Stimulated activated CD8-positive, alpha-beta memory T cell treated with anti-CD3 and anti-CD28 coated beads, Interleukin-4, amount 100 ng/mL, for 24 hours (primary cell): ENCODE measurements at regions not wholly inside any gene's neighbourhood (a gene's known extent, or its start where the extent isn't known, plus 50 kb on each side); places are given as distances from the start of the nearest gene placed in this dataset.
"Not testable (repeated sequence)": the region's sequence is repeated elsewhere in the genome, so short reads cannot be mapped to it uniquely, and the experiment has no call there.

ENCODE experiments used
- DNase-seq: peaks from one replicate; pipeline ENCODE4 v3.0.0-alpha.2; 2020; ENCODE audit warnings: low read depth

DNA sequence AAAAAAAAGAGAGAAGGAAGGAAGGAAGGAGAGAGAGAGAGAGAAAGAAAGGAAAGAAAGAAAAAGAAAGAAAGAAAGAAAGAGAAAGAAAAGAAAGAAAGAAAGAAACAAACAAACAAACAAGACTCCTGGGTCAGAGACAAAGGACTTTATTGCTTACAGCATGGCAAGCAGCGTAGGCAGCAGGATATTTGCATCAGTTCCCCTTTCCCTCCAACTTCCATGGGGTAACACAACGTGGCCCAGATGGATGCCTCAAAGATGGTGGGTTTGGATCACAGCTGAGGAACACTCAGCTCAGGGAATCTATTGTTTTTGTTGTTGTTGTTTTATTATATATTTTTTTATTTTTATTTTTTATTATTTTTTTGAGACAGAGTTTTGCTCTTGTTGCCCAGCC is 128.5 kb upstream of the VKORC1L1 start:
- DNase-seq = no peak

DNA sequence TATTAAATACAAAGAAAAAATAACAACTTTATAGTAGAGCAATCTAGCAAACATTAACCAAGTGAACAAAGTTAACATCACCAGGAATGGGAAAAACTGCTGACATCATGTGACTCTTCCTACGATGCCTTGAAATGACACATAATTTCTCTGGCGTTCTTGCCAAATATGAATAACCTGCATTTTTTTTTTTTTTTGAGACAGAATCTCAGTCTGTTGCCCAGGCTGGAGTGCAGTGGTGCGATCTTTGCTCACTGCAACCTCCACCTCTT is 126.5 kb upstream of the VKORC1L1 start:
- DNase-seq = no peak

DNA sequence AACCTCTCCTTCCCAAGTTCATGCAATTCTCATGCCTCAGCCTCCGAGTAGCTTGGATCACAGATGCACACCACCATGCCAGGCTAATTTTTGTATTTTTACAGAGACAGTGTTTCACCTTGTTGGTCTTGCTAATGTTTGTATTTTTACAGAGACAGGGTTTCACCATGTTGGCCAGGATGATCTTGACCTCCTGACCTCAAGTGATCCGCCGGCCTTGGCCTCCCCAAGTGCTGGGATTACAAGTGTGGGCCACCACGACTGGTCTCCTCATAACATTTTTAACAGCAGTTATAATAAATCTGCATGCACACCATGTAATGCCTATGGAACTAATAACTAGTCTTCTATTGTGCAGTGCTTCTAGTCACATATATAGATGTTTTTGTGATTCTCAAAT is 123.8 kb upstream of the VKORC1L1 start:
- DNase-seq = no peak

DNA sequence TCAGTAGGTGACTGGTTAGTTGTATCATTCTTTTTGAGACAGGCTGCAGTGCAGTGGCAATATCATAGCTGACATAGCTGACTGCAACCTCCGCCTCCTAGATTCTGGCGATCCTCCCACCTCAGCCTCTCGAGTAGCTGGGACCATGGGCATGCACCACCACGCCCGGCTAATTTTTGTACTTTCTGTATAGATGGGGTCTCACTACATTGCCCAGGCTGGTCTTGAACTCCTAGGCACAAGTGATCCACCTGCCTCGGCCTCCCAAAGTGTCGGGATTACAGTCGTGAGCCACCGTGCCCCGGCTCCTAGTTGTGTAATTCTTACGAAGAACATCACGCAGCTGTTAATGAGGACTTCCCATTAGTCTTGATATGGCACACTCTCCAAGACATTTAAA is 123.4 kb upstream of the VKORC1L1 start:
- DNase-seq = no peak

DNA sequence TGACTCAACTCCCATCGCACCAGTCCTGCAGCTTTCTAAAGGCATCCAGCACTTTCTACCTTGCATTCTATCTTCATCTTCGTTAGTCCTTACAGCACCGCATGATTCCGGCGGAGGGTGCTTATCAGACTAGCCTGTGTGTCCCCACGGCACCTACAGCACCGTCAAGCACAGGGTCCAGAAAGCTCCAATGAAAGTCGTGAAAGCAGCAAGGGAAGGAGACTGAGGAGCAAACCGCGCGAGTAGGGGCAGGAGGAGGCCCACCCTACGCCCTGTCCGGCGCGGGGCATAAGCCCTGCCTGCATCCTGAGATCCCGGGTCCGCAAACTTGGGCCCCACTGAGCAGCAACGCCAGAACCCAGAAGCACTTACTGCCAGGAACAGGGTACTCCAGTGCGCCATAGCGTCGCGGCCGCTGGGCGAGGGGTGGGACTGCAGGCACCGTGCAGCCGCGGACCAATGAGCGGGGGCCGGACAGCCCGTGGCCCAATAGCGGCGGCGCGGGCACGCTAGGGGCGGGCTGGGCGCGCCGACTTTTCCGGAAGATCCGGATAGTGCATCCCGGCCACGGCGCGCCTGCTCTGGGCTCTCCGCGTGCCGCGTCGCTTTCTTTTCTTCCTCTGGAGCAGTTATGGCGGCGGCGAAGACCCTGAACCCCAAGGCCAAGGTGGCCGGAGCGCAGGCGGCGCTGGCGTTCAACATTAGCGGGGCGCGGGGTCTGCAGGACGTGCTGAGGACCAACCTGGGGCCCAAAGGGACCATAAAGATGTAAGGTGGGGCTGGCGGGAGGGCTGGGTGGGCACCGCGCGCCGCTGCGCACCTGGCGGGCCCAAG is 122.1 kb upstream of the VKORC1L1 start:
- DNase-seq = peak; percentile 85

DNA sequence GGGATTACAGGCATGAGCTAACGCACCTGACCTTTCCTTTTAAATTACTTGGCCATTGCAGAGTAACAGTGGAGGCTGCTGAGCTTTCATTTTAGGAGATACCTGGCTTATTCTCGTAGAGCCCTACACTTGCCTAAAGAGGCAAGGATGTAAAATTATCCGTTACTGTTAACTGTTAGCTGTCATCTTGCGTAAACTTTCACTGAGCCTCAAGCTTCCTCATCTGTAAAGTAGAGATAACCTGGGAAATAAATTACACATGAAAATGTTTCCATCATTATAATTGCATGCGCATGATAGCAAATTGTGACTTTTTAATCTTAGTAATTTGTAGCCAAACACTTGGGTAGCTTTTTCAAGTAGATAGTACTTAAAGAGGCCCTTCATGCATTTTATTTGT is 118.8 kb upstream of the VKORC1L1 start:
- not testable (repeated sequence) for DNase-seq

DNA sequence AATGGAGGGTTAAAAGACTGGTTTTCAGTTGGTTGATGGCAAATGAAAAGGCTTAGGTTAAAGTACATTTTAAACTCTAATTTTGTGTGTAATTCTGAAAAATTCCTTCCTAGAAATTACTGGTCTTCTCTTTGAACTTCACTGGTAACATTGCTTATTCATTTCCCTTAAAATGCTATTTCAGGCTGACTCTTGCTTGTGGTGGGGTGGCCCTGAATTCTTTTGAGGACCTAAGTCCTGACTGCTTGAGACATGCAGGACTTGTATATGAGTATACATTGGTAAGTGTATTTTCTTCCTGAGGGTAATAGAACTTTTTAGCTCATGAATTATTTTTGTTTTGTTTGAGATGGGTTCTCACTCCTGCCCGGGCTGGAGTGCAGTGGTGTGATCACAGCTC is 113.9 kb upstream of the VKORC1L1 start:
- not testable (repeated sequence) for DNase-seq

DNA sequence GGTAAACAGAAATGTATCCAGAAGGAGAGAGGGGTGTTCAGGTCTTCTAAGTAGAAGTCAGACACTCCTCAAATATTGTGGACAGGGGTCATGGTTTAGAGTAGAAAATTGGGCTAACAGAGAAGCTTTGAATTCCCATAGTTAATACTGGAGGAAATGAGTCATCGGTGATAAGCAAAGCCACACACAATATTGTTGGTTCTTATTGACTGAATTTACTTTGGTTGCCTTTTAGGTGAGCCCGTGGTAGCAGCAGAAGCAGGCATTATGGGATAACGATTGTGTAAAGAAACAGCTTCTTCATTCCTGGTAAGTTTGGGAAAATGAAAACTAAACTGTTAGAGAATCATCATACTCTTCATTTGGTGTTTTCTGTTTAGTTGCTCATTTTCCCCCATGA is 110.2 kb upstream of the VKORC1L1 start:
- not testable (repeated sequence) for DNase-seq

DNA sequence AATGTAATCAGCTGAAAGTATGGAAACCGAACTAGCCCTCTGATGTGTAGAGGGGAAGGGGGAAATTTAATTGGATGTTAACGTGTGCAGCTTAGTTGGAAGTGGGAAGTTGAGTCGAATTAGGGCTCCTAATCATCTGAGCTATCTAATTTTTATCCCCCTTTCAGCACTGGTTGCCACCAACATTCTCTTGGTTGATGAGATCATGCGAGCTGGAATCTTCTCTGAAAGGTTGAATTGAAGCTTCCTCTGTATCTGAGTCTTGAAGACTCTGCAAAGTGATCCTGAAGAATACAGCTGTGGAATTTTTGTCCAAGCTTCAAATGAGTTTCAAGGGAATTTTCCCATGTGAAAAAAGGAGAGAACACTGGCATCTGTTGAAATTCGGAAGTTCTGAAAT is 109.8 kb upstream of the VKORC1L1 start:
- DNase-seq = not testable (repeated sequence)

DNA sequence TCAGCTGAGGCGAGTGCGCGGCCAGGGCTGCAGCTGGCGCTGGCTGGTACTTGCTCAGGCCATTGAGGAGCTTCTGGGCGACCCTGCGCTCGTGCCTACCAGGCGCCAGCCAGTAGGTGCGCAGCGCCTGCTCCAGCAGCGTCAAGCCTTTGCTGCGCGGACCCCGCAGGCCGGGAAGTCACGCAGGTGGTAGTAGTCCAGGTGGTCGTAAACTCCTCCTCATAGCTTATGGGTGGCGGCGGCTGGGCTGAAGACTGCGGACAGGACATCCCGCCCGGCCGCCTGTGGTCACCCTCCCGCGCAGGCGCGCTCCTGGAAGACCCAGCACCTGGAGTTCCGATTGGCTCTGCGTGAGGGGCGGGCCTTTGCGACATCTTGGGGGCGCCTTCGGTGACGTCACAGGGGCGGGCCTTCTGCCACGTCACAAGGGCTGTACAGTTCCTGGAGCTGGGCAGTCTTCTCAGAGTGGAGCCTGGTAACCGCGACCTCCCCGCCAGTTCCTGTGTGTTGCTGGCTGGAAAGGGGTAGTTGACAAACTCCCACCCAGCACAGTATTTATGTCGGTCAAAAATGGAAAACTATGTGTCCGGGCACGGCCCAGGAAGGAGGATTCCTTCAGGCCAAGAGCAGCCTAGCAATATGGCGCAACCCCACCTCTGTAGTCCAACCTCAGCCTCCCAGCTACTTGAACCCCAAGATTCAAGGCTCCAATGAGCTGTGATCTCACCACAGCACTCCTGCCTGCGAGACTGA is 102.2 kb upstream of the VKORC1L1 start:
- DNase-seq = peak; percentile 91

DNA sequence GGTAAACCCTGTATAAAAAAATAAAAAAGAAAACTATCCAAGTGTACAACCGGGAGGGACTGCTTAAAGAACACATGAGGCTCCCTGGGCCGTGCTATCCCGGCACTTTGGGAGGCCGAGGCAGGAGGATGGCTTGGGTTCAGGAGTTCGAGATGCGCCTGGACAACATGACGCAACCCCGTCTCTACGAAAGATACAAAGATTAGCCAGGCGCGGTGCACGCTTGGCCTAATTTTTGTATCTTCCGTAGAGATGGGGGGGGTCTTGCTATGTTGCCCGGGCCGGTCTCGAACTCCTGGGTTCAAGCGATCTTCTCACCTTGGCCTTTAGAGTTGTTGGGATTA is 101.7 kb upstream of the VKORC1L1 start:
- not testable (repeated sequence) for DNase-seq

DNA sequence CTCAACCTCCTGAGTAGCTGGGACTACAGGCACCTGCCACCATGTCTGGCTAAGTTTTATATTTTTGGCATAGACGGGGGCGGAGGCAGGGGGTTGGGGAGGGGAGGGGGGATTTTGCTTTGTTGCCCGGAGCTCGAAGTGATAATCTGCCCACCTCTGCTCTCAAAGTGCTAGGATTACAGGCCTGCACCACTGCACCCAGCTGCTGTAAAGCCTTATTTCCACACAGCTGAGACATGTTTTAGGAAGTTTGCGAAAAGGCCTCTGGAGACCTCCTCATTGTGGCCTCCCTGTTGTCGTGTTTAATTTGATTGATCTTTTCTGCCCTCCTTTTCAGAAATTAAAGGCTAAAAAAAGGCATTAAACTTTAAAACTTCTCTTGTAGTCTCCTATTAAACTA is 96.2 kb upstream of the VKORC1L1 start:
- DNase-seq = not testable (repeated sequence)

DNA sequence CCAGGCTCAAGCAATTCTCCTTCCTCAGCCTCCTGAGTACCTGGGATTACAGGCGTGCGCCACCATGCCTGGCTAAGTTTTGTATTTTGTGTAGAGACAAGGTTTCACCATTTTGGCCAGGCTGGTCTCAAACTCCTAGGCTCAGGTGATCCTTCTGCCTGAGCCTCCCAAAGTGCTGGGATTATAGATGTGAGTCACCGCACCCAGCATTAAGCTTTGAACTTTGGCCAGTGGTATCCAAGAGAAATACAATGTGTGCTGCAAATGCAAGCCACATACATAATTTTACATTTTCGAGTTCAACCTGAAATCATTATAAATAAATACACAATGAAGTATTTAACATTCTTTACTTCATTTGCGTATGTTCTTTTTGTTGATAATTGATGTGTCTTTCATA is 82.9 kb upstream of the VKORC1L1 start:
- not testable (repeated sequence) for DNase-seq

DNA sequence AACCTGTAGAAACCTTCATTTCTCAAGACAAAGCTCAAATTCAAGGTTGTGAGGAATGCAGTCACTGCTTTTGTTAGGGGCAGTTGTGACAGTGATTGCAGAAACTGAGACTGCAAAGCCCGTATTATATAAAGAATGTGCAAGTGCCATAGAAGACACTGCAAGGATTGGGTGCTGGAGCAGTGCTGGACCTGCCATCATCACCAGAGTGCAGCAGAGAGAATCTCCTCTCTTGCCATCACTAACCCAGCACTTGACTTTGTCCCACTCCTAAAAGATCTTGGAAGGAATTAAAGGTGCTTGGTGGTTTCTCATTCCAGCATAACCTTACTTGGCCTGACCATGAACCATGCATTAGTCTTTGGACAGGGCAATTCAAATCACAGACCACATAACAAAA is 81.1 kb upstream of the VKORC1L1 start:
- DNase-seq = not testable (repeated sequence)

DNA sequence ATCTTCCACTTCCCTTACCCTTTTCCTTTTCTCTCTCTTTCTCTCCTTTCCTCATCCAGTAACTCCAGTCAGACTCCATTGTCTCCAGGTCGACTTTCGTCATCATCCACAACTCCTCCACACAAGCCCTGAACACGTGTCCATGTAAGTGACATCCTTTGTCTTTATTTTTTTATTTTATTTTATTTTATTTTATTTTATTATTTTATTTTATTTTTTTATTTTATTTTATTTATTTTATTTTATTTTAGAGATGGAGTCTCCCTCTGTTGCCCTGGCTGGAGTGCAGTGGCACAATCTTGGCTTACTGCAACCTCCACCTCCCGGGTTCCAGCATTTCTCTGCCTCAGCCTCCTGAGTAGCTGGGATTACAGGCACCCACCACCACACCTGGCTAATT is 80.1 kb upstream of the VKORC1L1 start:
- DNase-seq = not testable (repeated sequence)

DNA sequence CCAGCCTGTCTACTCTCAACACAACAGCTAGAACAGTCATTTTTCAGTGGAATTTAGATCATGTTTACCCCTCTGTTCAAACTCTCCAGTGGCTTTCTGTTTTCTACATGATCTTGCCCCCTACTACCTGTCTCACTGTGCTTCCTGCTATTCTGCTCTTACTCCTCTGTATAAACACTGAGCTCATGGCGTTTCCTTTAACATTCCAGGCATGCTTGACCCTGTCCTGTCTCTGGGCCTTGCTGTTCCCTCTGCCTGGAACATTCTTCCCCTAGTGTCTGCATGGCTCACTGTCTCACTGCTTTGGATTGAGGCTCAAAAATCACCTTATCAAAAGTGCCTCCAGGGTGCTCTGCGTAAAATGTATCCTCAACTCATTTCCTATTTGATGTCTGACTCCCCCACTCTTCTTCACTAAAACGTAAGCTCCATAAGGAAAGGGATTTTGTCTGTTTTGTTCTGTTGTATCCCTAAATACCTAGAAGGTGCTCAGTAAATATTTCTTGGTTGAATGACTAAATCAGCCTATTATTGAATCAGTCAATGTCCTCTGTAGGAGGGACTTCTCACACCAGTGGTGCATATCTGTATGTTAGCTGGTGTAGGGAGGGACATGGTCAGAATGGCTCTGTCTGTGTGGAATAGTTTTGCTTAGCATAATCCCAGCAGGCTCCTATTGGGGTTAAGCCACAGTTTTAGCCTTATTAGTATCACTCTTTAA is 78.0 kb upstream of the VKORC1L1 start:
- DNase-seq = not testable (repeated sequence)

DNA sequence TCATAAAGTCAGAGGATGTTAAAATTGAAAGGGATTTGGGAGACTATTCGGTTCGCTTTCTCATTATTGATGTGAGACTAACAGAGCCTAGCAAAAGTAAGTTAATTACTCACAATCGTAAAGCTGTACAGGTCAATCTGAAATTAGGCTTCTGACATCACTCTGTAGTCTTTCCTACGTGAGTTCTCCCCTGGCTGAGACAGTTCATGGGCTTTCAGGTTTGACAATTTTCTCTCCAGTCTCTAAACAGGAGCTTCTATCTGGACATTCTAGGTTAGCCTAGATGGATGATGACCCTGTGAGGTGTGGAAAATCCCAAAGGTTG is 77.5 kb upstream of the VKORC1L1 start:
- DNase-seq = not testable (repeated sequence)

DNA sequence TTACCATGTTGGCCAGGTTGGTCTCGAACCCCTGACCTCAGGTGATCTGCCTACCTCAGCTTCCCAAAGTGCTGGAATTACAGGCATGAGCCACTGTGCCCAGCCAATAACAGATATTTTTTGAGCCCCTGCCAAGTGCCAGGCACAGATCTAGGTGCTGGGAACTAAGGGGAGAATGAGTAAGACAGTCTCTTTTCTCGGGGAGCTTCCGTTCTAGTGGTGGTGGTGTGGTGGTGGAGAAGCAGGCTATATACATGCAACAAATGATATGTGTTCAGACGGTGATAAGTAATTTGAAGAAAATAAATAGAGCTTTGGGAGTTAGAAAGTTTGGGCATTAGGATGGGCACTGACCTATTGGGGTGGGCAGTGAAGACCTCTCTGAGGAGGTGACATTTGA is 76.7 kb upstream of the VKORC1L1 start:
- DNase-seq = no peak

DNA sequence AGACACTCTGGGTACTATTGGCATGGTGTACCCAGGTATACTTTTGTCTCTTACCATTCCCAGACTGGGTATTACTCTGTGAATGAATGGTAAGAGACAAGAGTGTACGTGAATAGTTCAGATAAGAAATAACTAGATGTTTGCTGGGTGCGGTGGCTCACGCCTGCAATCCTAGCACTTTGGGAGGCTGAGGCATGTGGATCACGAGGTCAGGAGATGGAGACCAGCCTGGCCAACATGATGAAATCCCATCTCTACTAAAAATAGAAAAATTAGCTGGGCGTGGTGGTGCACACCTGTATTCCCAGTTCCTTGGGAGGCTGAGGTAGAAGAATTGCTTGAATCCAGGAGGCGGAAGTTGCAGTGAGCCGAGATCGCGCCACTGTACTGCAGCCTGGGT is 75.8 kb upstream of the VKORC1L1 start:
- DNase-seq = not testable (repeated sequence)

DNA sequence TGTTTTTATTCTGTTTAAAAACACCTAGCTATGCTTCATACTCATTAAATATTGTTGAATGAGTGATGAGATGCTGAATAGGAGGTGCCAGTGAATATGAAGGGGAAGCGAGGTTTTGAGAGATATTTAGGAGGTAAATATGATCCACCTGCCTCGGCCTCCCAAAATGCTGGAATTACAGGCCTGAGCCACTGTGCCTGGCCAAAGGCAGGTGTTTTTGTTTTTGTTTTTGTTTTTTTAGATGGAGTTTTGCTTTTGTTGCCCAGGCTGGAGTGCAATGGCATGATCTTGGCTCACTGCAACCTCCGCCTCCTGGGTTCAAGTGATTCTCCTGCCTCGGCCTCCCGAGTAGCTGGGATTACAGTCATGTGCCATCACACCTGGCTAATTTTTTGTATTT is 75.3 kb upstream of the VKORC1L1 start:
- not testable (repeated sequence) for DNase-seq

DNA sequence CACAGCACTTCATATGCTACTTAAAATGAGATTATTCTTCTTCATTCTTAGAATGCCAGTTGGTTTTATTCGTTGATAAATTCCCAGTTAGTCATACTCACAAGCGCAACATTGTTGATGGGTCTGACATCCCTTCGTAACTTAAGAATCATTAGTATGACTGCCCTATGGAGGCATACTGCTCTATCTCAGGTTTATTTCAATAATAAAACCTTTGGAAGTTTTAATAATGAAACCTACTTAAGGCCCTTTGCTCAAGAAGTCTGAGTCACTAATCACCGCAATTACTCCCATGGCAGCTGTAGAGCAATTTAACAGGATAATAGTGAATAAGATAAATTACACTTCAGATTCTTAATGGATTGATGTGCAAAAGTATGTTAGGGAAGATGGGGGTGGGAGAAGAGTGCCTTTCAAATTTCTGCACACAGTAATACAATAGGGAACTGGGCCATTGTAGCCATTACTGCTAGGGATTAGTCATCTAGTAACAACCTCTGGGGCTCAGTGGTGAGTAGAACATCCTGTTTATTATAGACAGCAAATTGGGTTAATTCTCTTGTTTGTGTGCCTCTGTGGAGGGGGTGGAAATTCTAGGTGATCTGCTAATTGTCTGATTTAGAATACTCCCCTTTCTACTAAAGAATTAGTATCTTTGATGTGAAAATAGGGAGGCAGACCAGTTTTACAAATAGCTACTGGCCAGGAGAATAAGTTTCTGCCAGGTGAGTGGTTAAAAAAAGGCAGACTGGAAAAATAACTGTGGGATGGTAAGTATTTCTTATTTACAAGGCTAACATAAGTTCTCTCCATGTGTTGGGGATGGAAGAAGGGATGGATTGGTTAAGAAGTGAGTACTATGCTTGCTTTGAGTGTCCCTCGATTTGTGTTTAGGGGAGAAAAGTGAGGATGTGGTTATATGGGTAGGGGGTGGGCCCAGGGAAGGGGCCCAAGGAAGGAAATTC is 74.5 kb upstream of the VKORC1L1 start:
- no peak for DNase-seq

DNA sequence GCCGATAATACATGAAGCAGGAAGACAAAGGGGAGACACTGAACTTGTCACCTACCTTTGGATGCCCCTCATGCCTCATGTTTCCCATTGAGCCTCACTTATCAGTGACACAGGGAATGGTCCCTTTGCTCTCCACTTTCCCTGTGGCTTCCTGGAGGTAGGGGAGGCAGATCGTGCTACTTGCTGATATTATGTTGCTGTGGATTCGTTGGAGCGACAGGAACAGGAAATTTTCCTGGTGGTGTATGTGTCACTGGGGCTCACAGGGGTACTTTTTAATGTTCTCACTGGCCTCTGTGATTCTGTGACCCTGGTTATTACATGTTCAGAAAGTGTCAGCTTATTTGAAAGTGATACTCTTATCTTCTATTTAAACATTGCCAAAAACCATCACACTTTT is 72.7 kb upstream of the VKORC1L1 start:
- DNase-seq = not testable (repeated sequence)
